ENCODE measurements at regions not wholly inside any gene's neighbourhood (a gene's known extent, or its start where the extent isn't known, plus 50 kb on each side); places are given as distances from the start of the nearest gene placed in this dataset.

GRCh38 chr20:52261792-52262191 lies 70.2 kb upstream of the ZFP64 start:
- Histone ChIP-seq H3K9me2 (replicated peaks; ENCODE audit: insufficient read depth, low read length) (no peaks in the 10 kb centered on the region), H3K27ac (ENCODE audit: low read length) (no peak overlapping the region), H3K79me2 (ENCODE audit: low read length) (no peaks in the 10 kb centered on the region), H4K20me1 (ENCODE audit: insufficient read depth, low read length) (no peaks in the 10 kb centered on the region), H3F3A (ENCODE audit: insufficient read depth, low read length) (no peaks in the 10 kb centered on the region), H3K27me3 (replicated peaks; ENCODE audit: insufficient read depth, low read length) (no peaks in the 10 kb centered on the region), H3K4me2 (ENCODE audit: low read depth, low read length) (no peak overlapping the region), H2AFZ (ENCODE audit: low read length) (no peak overlapping the region), H3K9ac (ENCODE audit: low read length) (no peak overlapping the region), H3K4me3 (ENCODE audit: low read length) (no peak overlapping the region), H3K4me1 (ENCODE audit: low read length) (no peaks in the 10 kb centered on the region), H3K9me3 (replicated peaks; ENCODE audit: insufficient read depth, low read length) (no peaks in the 10 kb centered on the region), H3K36me3 (replicated peaks; ENCODE audit: insufficient read depth, low read length) (no peaks in the 10 kb centered on the region)
- DNase-seq: no peak
- TF ChIP-seq, protein P1, sequence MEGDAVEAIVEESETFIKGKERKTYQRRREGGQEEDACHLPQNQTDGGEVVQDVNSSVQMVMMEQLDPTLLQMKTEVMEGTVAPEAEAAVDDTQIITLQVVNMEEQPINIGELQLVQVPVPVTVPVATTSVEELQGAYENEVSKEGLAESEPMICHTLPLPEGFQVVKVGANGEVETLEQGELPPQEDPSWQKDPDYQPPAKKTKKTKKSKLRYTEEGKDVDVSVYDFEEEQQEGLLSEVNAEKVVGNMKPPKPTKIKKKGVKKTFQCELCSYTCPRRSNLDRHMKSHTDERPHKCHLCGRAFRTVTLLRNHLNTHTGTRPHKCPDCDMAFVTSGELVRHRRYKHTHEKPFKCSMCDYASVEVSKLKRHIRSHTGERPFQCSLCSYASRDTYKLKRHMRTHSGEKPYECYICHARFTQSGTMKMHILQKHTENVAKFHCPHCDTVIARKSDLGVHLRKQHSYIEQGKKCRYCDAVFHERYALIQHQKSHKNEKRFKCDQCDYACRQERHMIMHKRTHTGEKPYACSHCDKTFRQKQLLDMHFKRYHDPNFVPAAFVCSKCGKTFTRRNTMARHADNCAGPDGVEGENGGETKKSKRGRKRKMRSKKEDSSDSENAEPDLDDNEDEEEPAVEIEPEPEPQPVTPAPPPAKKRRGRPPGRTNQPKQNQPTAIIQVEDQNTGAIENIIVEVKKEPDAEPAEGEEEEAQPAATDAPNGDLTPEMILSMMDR (IDR thresholded peaks at IDR 0.05; ENCODE audit: low read length): no peak
- no peak for TF ChIP-seq EZH2phosphoT487 (IDR thresholded peaks at IDR 0.05; ENCODE audit: low read length)
- TF ChIP-seq EZH2 (optimal IDR thresholded peaks at IDR 0.05; ENCODE audit: low read depth, low read length): no peak

- Histone ChIP-seq H4K20me1 (ENCODE audit: insufficient read depth, low read length) (no peaks in the 10 kb centered on the region), H3K27ac (ENCODE audit: low read length) (no peak overlapping the region), H3K9ac (ENCODE audit: low read length) (no peak overlapping the region), H3K4me3 (ENCODE audit: low read length) (no peak overlapping the region), H3K4me1 (ENCODE audit: low read length) (no peaks in the 10 kb centered on the region), H3K9me3 (replicated peaks; ENCODE audit: insufficient read depth, low read length) (no peaks in the 10 kb centered on the region), H3K4me2 (ENCODE audit: low read depth, low read length) (no peak overlapping the region), H3K79me2 (ENCODE audit: low read length) (no peaks in the 10 kb centered on the region), H3K27me3 (replicated peaks; ENCODE audit: insufficient read depth, low read length) (no peaks in the 10 kb centered on the region), H3K9me2 (replicated peaks; ENCODE audit: insufficient read depth, low read length) (no peaks in the 10 kb centered on the region), H3F3A (ENCODE audit: insufficient read depth, low read length) (no peaks in the 10 kb centered on the region), H3K36me3 (replicated peaks; ENCODE audit: insufficient read depth, low read length) (no peaks in the 10 kb centered on the region), H2AFZ (ENCODE audit: low read length) (no peak overlapping the region)
- TF ChIP-seq EZH2 (optimal IDR thresholded peaks at IDR 0.05; ENCODE audit: low read depth, low read length) (no peak), EZH2phosphoT487 (IDR thresholded peaks at IDR 0.05; ENCODE audit: low read length) (no peak)
- TF ChIP-seq, protein P1 (IDR thresholded peaks at IDR 0.05; ENCODE audit: low read length): no peak
- DNase-seq: no peak
These were observed 67.7 kb upstream of the ZFP64 start for GRCh38 chr20:52259295-52259694.

GRCh38 chr20:52256454-52256853 lies 64.9 kb upstream of the ZFP64 start:
- H3K4me3 ChIP-seq (ENCODE audit: low read length): no peak overlapping the region
- H3K9ac ChIP-seq (ENCODE audit: low read length): no peak overlapping the region
- no peak for DNase-seq
- H3K4me2 ChIP-seq (ENCODE audit: low read depth, low read length): no peak overlapping the region
- no peaks in the 10 kb centered on the region for H3K79me2 ChIP-seq (ENCODE audit: low read length)
- peaks cover 14% of the 10 kb centered on the region for H3K4me1 ChIP-seq (ENCODE audit: low read length)
- H4K20me1 ChIP-seq (ENCODE audit: insufficient read depth, low read length): no peaks in the 10 kb centered on the region
- H3K27me3 ChIP-seq (replicated peaks; ENCODE audit: insufficient read depth, low read length): no peaks in the 10 kb centered on the region
- H2AFZ ChIP-seq (ENCODE audit: low read length): no peak overlapping the region
- no peaks in the 10 kb centered on the region for H3K36me3 ChIP-seq (replicated peaks; ENCODE audit: insufficient read depth, low read length)
- H3K9me2 ChIP-seq (replicated peaks; ENCODE audit: insufficient read depth, low read length): no peaks in the 10 kb centered on the region
- no peak for TF ChIP-seq EZH2phosphoT487 (IDR thresholded peaks at IDR 0.05; ENCODE audit: low read length)
- TF ChIP-seq, protein P1 (IDR thresholded peaks at IDR 0.05; ENCODE audit: low read length): no peak
- TF ChIP-seq EZH2 (optimal IDR thresholded peaks at IDR 0.05; ENCODE audit: low read depth, low read length): no peak
- H3K27ac ChIP-seq (ENCODE audit: low read length): no peak overlapping the region
- peaks cover 13% of the 10 kb centered on the region for H3F3A ChIP-seq (ENCODE audit: insufficient read depth, low read length)
- no peaks in the 10 kb centered on the region for H3K9me3 ChIP-seq (replicated peaks; ENCODE audit: insufficient read depth, low read length)

Data from MM.1S (cell line).